ENCODE measurements at regions not wholly inside any gene's neighbourhood (a gene's known extent, or its start where the extent isn't known, plus 50 kb on each side); places are given as distances from the start of the nearest gene placed in this dataset.

DNA sequence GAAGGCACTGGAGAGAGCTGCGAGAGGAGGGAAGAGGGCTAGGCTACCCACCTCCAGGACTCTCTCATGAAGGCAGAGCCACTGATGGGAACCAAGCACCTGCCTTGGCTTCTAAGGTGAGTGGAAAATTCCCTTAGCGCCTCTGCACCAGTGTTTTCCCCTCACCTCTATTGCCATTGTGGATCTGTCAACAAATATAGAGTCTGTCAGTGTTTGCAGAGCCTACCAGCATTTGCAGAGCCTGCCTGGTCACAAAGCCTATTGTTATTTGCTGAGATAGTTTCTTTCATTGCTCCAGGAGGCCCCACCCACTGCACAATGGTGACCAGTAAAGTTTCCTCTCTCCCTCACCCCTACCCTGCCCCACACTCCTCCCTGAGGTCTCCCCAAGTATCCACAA is 141.9 kb downstream of the MRPL14 start:
- in situ Hi-C loops (cut with MboI; ENCODE audit: low pct_unique_long_range_greater_than_20kb, low sequenced_read_pairs, unreplicated experiment) = no loop called here
- no peak for DNase-seq (ENCODE audit: low spot score)
- TF ChIP-seq, protein P1, sequence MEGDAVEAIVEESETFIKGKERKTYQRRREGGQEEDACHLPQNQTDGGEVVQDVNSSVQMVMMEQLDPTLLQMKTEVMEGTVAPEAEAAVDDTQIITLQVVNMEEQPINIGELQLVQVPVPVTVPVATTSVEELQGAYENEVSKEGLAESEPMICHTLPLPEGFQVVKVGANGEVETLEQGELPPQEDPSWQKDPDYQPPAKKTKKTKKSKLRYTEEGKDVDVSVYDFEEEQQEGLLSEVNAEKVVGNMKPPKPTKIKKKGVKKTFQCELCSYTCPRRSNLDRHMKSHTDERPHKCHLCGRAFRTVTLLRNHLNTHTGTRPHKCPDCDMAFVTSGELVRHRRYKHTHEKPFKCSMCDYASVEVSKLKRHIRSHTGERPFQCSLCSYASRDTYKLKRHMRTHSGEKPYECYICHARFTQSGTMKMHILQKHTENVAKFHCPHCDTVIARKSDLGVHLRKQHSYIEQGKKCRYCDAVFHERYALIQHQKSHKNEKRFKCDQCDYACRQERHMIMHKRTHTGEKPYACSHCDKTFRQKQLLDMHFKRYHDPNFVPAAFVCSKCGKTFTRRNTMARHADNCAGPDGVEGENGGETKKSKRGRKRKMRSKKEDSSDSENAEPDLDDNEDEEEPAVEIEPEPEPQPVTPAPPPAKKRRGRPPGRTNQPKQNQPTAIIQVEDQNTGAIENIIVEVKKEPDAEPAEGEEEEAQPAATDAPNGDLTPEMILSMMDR (IDR thresholded peaks at IDR 0.05; ENCODE audit: extremely low read depth, insufficient read depth, missing control alignments) = no peak

DNA sequence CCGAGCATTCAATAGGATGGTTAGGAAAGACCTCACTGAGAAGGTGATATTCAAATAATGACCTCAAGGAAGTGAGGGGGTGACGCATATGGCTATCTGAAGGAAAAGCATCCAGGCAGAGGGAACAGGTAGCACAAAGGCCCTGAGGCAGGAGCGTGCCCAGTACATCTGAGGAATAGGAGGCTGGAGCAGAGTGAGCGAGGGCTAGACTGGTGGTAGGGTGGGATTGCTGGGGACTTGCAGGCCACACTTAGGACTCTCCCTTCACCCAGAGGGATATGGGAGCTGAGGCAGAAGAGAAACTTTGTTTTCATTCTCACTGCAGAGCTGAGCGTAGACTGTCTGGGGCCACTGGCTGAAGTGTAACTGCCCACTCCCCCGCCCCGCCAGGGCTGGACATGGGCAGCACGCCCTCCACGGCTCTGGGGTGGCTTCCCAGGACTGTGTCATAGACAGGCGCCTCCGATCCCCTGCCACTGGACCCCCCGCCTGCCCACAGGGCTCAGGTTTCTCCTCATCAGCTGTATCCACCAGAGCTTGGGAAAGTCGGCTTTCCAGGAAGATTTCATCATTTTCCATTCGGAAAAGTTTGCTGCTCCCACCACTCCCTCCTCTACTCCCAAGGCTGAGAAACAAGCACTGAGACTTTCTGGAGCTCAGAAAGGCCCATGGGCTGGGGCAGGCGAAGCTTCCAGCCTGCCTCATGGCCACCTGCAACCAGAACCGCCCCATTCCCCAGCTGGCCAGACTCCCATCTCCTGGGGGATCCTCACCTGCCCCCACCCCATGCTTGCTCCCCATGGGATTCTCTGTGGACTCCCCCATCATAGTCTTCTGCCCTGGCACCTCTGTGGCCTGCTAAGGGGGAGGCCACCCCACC is 142.6 kb downstream of the MRPL14 start:
- in situ Hi-C loops (cut with MboI; ENCODE audit: low pct_unique_long_range_greater_than_20kb, low sequenced_read_pairs, unreplicated experiment) = no loop called here
- TF ChIP-seq, protein P1 (IDR thresholded peaks at IDR 0.05; ENCODE audit: extremely low read depth, insufficient read depth, missing control alignments) = no peak
- no peak for DNase-seq (ENCODE audit: low spot score)

DNA sequence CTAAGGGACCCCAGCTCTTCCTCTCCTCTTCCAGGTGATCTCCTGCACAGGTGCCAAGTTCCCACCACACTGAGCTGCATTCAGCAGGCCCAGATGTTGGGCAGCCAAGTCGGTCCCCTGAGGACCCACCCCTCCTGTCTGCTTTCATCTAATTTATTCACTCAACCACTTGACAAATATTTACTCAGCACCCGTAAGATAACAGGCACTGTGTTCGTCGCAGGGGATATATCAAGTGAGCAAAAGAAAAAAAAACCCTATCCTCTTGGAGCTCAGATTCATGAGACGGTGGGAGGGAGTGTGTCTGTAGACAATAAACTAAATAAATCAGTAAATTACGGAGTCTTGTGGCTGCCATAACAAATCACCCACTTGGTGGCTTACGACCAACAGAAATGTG is 143.6 kb downstream of the MRPL14 start:
- in situ Hi-C loops (cut with MboI; ENCODE audit: low pct_unique_long_range_greater_than_20kb, low sequenced_read_pairs, unreplicated experiment) = no loop called here
- DNase-seq (ENCODE audit: low spot score) = no peak
- TF ChIP-seq, protein P1 (IDR thresholded peaks at IDR 0.05; ENCODE audit: extremely low read depth, insufficient read depth, missing control alignments) = no peak

DNA sequence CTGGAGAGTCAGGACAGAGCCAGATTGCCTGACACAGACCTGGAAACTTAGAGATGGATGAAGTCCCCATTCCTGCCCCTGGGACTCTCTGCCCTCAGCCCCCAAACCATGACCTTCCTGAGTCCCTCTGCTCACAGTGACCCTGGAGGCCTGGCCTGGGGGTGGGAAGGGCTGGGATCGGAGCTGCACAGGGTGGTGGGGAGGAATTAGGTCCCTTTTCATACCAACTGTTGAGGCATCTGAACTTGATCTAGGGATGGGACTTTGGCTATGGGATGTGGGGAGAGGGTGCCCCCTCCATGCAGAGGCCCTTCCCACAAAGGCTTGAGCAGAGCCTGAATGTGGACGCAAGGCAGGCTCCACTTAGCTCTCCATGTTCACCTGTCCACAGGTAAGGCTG is 144.1 kb downstream of the MRPL14 start:
- DNase-seq (ENCODE audit: low spot score) = no peak
- in situ Hi-C loops (cut with MboI; ENCODE audit: low pct_unique_long_range_greater_than_20kb, low sequenced_read_pairs, unreplicated experiment) = no loop called here
- TF ChIP-seq, protein P1 (IDR thresholded peaks at IDR 0.05; ENCODE audit: extremely low read depth, insufficient read depth, missing control alignments) = no peak

DNA sequence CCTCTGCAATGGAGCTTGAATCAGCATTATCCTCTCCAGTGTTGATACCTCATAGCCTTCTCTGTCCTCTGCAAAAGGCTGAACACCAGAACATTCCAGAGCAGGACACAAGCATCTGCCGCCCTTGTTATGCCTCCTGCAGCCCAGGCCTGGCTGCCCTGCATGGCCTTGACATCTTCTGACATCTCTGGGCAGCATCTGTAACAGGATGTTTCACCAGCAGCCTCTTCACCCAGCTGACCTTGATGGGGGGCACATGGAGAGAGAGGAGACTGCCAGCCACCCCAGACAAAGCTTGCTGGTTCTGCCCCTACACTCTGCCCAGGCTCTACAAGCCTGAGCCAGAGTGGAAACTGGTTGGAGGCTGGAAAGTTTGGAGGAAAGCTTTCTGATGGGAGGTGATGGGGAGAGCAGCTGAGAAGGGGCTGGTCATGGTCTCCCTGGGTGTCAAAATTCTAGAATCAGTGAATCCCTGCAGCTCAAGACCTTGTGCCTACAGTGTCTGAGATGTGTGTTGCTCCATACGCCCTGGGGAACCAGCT is 145.1 kb downstream of the MRPL14 start:
- in situ Hi-C loops (cut with MboI; ENCODE audit: low pct_unique_long_range_greater_than_20kb, low sequenced_read_pairs, unreplicated experiment) = no loop called here
- DNase-seq (ENCODE audit: low spot score) = no peak
- TF ChIP-seq, protein P1 (IDR thresholded peaks at IDR 0.05; ENCODE audit: extremely low read depth, insufficient read depth, missing control alignments) = no peak

DNA sequence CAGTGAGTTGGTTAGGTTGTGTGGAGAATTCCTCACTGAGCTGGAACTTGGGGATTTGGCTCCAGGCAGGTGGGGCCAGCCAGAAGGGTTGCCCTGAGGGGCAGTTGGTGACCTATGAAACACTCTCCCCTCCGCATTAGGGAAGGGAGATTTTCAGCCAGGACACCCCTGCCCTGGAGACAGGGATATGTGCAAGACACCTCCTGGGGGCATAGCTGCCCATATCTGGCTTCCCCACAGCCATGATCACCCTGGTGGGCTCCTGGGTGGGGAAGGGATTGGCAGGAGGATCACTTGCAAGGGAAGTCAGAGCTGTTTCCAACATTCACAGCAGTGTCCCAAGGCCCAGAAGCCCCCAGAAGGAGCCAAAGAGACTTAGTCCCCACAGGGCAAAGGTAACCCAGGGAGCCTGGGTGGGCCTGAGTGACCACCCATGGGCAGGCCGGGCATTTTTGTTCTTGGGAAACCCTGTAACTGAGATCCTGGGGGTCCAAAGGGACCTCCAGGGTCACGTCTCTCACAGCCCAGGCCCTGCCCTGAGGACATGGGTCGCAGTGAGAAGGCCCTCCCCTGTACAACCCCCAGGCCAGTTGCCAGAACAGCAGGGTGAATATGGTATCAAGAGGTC is 145.8 kb downstream of the MRPL14 start:
- TF ChIP-seq, protein P1 (IDR thresholded peaks at IDR 0.05; ENCODE audit: extremely low read depth, insufficient read depth, missing control alignments) = no peak
- in situ Hi-C loops (cut with MboI; ENCODE audit: low pct_unique_long_range_greater_than_20kb, low sequenced_read_pairs, unreplicated experiment) = no loop called here
- no peak for DNase-seq (ENCODE audit: low spot score)

Measured in GM13977 (cell line).